ENCODE measurements at regions not wholly inside any gene's neighbourhood (a gene's known extent, or its start where the extent isn't known, plus 50 kb on each side); places are given as distances from the start of the nearest gene placed in this dataset.

- peaks cover 0 to 8% (median 1%) of the 10 kb centered on the region in 4 donors for H3K27me3 ChIP-seq (ENCODE audit: control insufficient read depth in 4 of 4, insufficient read depth in 4 of 4, low read length in 3 of 4)
- H3K4me3 ChIP-seq (ENCODE audit: low read depth in 1 of 3, low read length in 3 of 3): no peak overlapping the region
- peaks cover 0 to 3% (median under 1%) of the 10 kb centered on the region in 4 donors for H3K9me3 ChIP-seq (ENCODE audit: control insufficient read depth in 4 of 4, low read length in 3 of 4)
- H3K9ac ChIP-seq (ENCODE audit: low read depth in 1 of 2, low read length in 2 of 2): no peak overlapping the region
- WGBS: 91% methylated on average over 1 of the region's 1 CpG
- no peaks in the 10 kb centered on the region for H3K36me3 ChIP-seq (ENCODE audit: control insufficient read depth in 4 of 4, insufficient read depth in 3 of 4, low read depth in 1 of 4, low read length in 3 of 4)
- no peak overlapping the region for H3K27ac ChIP-seq (ENCODE audit: low read depth in 1 of 2, low read length in 2 of 2)
- H3K4me1 ChIP-seq (ENCODE audit: control insufficient read depth in 4 of 4, insufficient read depth in 4 of 4, low read length in 3 of 4): peaks cover 0 to 3% (median 0%) of the 10 kb centered on the region in 4 donors
- no peak for DNase-seq (ENCODE audit: low spot score)
- TF ChIP-seq RAD21 (IDR thresholded peaks at IDR 0.05): no peak
These were observed 159.3 kb downstream of the ZNF33B start for GRCh38 chr10:42479057-42479456.

- Histone ChIP-seq H3K9ac (ENCODE audit: low read depth in 1 of 2, low read length in 2 of 2) (no peak overlapping the region), H3K27ac (ENCODE audit: low read depth in 1 of 2, low read length in 2 of 2) (no peak overlapping the region), H3K9me3 (ENCODE audit: control insufficient read depth in 4 of 4, low read length in 3 of 4) (peaks cover 0 to 2% (median under 1%) of the 10 kb centered on the region in 4 donors), H3K27me3 (ENCODE audit: control insufficient read depth in 4 of 4, insufficient read depth in 4 of 4, low read length in 3 of 4) (peaks cover 0 to 8% (median 1%) of the 10 kb centered on the region in 4 donors), H3K36me3 (ENCODE audit: control insufficient read depth in 4 of 4, insufficient read depth in 3 of 4, low read depth in 1 of 4, low read length in 3 of 4) (no peaks in the 10 kb centered on the region), H3K4me3 (ENCODE audit: low read depth in 1 of 3, low read length in 3 of 3) (no peak overlapping the region), H3K4me1 (ENCODE audit: control insufficient read depth in 4 of 4, insufficient read depth in 4 of 4, low read length in 3 of 4) (peaks cover 0 to 3% (median 0%) of the 10 kb centered on the region in 4 donors)
- no peak for DNase-seq (ENCODE audit: low spot score)
- WGBS: 85% methylated on average over 19 of the region's 19 CpGs
- TF ChIP-seq YY1 (IDR thresholded peaks at IDR 0.05): no peak
- no peak for TF ChIP-seq SP1 (IDR thresholded peaks at IDR 0.05)
- TF ChIP-seq, protein P1, sequence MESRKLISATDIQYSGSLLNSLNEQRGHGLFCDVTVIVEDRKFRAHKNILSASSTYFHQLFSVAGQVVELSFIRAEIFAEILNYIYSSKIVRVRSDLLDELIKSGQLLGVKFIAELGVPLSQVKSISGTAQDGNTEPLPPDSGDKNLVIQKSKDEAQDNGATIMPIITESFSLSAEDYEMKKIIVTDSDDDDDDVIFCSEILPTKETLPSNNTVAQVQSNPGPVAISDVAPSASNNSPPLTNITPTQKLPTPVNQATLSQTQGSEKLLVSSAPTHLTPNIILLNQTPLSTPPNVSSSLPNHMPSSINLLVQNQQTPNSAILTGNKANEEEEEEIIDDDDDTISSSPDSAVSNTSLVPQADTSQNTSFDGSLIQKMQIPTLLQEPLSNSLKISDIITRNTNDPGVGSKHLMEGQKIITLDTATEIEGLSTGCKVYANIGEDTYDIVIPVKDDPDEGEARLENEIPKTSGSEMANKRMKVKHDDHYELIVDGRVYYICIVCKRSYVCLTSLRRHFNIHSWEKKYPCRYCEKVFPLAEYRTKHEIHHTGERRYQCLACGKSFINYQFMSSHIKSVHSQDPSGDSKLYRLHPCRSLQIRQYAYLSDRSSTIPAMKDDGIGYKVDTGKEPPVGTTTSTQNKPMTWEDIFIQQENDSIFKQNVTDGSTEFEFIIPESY (IDR thresholded peaks at IDR 0.05): no peak
- no peak for TF ChIP-seq FOXA2 (IDR thresholded peaks at IDR 0.05)
- TF ChIP-seq, protein P2, sequence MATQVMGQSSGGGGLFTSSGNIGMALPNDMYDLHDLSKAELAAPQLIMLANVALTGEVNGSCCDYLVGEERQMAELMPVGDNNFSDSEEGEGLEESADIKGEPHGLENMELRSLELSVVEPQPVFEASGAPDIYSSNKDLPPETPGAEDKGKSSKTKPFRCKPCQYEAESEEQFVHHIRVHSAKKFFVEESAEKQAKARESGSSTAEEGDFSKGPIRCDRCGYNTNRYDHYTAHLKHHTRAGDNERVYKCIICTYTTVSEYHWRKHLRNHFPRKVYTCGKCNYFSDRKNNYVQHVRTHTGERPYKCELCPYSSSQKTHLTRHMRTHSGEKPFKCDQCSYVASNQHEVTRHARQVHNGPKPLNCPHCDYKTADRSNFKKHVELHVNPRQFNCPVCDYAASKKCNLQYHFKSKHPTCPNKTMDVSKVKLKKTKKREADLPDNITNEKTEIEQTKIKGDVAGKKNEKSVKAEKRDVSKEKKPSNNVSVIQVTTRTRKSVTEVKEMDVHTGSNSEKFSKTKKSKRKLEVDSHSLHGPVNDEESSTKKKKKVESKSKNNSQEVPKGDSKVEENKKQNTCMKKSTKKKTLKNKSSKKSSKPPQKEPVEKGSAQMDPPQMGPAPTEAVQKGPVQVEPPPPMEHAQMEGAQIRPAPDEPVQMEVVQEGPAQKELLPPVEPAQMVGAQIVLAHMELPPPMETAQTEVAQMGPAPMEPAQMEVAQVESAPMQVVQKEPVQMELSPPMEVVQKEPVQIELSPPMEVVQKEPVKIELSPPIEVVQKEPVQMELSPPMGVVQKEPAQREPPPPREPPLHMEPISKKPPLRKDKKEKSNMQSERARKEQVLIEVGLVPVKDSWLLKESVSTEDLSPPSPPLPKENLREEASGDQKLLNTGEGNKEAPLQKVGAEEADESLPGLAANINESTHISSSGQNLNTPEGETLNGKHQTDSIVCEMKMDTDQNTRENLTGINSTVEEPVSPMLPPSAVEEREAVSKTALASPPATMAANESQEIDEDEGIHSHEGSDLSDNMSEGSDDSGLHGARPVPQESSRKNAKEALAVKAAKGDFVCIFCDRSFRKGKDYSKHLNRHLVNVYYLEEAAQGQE (IDR thresholded peaks at IDR 0.05): no peak
- no peak for TF ChIP-seq FOXA1 (IDR thresholded peaks at IDR 0.05)
- TF ChIP-seq EGR1 (IDR thresholded peaks at IDR 0.05; ENCODE audit: low read depth in 2 of 2): no peak
- TF ChIP-seq TAF1 (conservative IDR thresholded peaks at IDR 0.05): no peak
These were observed 161.2 kb downstream of the ZNF33B start for GRCh38 chr10:42477170-42477569.

- H3K9me3 ChIP-seq (ENCODE audit: control insufficient read depth in 4 of 4, low read length in 3 of 4): peaks cover 0 to 2% (median under 1%) of the 10 kb centered on the region in 4 donors
- H3K4me1 ChIP-seq (ENCODE audit: control insufficient read depth in 4 of 4, insufficient read depth in 4 of 4, low read length in 3 of 4): peaks cover 0 to 3% (median 0%) of the 10 kb centered on the region in 4 donors
- peaks cover 0 to 5% (median 1%) of the 10 kb centered on the region in 4 donors for H3K27me3 ChIP-seq (ENCODE audit: control insufficient read depth in 4 of 4, insufficient read depth in 4 of 4, low read length in 3 of 4)
- no peak overlapping the region for H3K4me3 ChIP-seq (ENCODE audit: low read depth in 1 of 3, low read length in 3 of 3)
- H3K9ac ChIP-seq (ENCODE audit: low read depth in 1 of 2, low read length in 2 of 2): no peak overlapping the region
- H3K36me3 ChIP-seq (ENCODE audit: control insufficient read depth in 4 of 4, insufficient read depth in 3 of 4, low read depth in 1 of 4, low read length in 3 of 4): no peaks in the 10 kb centered on the region
- no peak for DNase-seq (ENCODE audit: low spot score)
- WGBS: 8% methylated on average over 20 of the region's 20 CpGs
- no peak overlapping the region for H3K27ac ChIP-seq (ENCODE audit: low read depth in 1 of 2, low read length in 2 of 2)
- no peak for TF ChIP-seq ATF3 (IDR thresholded peaks at IDR 0.05)
- no peak for TF ChIP-seq CTCF (IDR thresholded peaks at IDR 0.05; ENCODE audit: low read depth, low read length, missing input control)
- TF ChIP-seq TAF1 (conservative IDR thresholded peaks at IDR 0.05): no peak
- TF ChIP-seq FOXA1 (IDR thresholded peaks at IDR 0.05): no peak
- no peak for TF ChIP-seq YY1 (IDR thresholded peaks at IDR 0.05)
- TF ChIP-seq EGR1 (IDR thresholded peaks at IDR 0.05; ENCODE audit: low read depth in 2 of 2): no peak
- TF ChIP-seq NR2F2 (IDR thresholded peaks at IDR 0.05): no peak
- TF ChIP-seq HNF4G (IDR thresholded peaks at IDR 0.05): no peak
- TF ChIP-seq FOXA2 (IDR thresholded peaks at IDR 0.05): no peak
These were observed 162.3 kb downstream of the ZNF33B start for GRCh38 chr10:42476101-42476500.

Data from liver (tissue), 8 donors.